ENCODE measurements at regions not wholly inside any gene's neighbourhood (a gene's known extent, or its start where the extent isn't known, plus 50 kb on each side); places are given as distances from the start of the nearest gene placed in this dataset.

GRCh38 chr5:155087036-155087435 lies 73.5 kb downstream of the KIF4B start:
- ChIA-PET POLR2A (no interaction called here), CTCF (no interaction called here)
- Mint-ChIP-seq H3K4me1 (0 out of 2 replicates have a peak, but pooled peaks cover 3% of the 10 kb centered on the region), H3K27ac (no peak overlapping the region), H3K9me3 (peaks cover 6% of the 10 kb centered on the region), H3K36me3 (no peaks in the 10 kb centered on the region), H3K27me3 (ENCODE audit: low read depth) (no peaks in the 10 kb centered on the region), H3K4me3 (no peak overlapping the region)
- TF ChIP-seq ESRRA (CRISPR knock-in tag; IDR thresholded peaks at IDR 0.05; ENCODE audit: borderline replicate concordance) (no peak), FOXP1 (CRISPR knock-in tag; IDR thresholded peaks at IDR 0.05; ENCODE audit: borderline replicate concordance) (no peak), ZNF232 (CRISPR knock-in tag; IDR thresholded peaks at IDR 0.05) (no peak), ATF2 (CRISPR knock-in tag; IDR thresholded peaks at IDR 0.05; ENCODE audit: borderline replicate concordance, low read depth) (no peak), E2F1 (CRISPR knock-in tag; IDR thresholded peaks at IDR 0.05) (no peak), MYBL2 (CRISPR knock-in tag; IDR thresholded peaks at IDR 0.05) (no peak), FOXJ3 (CRISPR knock-in tag; IDR thresholded peaks at IDR 0.05; ENCODE audit: borderline replicate concordance) (no peak)
- TF ChIP-seq, protein P1, sequence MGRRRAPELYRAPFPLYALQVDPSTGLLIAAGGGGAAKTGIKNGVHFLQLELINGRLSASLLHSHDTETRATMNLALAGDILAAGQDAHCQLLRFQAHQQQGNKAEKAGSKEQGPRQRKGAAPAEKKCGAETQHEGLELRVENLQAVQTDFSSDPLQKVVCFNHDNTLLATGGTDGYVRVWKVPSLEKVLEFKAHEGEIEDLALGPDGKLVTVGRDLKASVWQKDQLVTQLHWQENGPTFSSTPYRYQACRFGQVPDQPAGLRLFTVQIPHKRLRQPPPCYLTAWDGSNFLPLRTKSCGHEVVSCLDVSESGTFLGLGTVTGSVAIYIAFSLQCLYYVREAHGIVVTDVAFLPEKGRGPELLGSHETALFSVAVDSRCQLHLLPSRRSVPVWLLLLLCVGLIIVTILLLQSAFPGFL (CRISPR knock-in tag; IDR thresholded peaks at IDR 0.05; ENCODE audit: borderline replicate concordance) = no peak
- ATAC-seq (peak; percentile 26; the same call in 1 of the 2 replicates), DNase-seq (ENCODE audit: low spot score) (no peak)

DNA sequence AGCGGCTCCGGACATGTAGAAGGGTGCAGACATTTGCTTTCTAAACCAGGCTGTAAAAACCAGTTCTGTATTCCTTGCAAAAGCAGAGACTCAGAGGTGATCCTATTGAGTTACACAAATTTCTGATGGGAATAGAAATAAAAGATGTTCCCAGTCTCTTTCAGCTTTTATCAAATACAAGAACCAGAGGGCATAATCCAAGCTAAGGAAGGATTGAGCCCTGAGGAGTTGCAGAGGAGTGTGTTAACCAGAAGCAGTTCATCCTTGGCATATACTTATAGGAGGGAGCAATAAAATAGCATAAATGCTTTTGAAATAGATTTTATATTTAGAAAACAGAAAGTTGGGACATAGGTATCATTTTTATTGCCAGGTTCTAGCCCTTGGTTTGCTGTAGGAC lies 75.3 kb downstream of the KIF4B start:
- no peak overlapping the region for H3K27ac Mint-ChIP-seq
- H3K4me1 Mint-ChIP-seq = 0 out of 2 replicates have a peak, but pooled peaks cover 3% of the 10 kb centered on the region
- TF ChIP-seq, protein P2, sequence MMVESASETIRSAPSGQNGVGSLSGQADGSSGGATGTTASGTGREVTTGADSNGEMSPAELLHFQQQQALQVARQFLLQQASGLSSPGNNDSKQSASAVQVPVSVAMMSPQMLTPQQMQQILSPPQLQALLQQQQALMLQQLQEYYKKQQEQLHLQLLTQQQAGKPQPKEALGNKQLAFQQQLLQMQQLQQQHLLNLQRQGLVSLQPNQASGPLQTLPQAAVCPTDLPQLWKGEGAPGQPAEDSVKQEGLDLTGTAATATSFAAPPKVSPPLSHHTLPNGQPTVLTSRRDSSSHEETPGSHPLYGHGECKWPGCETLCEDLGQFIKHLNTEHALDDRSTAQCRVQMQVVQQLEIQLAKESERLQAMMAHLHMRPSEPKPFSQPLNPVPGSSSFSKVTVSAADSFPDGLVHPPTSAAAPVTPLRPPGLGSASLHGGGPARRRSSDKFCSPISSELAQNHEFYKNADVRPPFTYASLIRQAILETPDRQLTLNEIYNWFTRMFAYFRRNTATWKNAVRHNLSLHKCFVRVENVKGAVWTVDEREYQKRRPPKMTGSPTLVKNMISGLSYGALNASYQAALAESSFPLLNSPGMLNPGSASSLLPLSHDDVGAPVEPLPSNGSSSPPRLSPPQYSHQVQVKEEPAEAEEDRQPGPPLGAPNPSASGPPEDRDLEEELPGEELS (CRISPR knock-in tag; IDR thresholded peaks at IDR 0.05) = no peak
- no peak for TF ChIP-seq ZNF317 (CRISPR knock-in tag; IDR thresholded peaks at IDR 0.05; ENCODE audit: borderline replicate concordance, low read depth)
- TF ChIP-seq, protein P3, sequence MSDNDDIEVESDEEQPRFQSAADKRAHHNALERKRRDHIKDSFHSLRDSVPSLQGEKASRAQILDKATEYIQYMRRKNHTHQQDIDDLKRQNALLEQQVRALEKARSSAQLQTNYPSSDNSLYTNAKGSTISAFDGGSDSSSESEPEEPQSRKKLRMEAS (CRISPR knock-in tag; IDR thresholded peaks at IDR 0.05) = no peak
- TF ChIP-seq HMGA2 (CRISPR knock-in tag; IDR thresholded peaks at IDR 0.05) = no peak
- no peak for TF ChIP-seq RELA (CRISPR knock-in tag; IDR thresholded peaks at IDR 0.05; ENCODE audit: borderline replicate concordance)
- TF ChIP-seq, protein P4, sequence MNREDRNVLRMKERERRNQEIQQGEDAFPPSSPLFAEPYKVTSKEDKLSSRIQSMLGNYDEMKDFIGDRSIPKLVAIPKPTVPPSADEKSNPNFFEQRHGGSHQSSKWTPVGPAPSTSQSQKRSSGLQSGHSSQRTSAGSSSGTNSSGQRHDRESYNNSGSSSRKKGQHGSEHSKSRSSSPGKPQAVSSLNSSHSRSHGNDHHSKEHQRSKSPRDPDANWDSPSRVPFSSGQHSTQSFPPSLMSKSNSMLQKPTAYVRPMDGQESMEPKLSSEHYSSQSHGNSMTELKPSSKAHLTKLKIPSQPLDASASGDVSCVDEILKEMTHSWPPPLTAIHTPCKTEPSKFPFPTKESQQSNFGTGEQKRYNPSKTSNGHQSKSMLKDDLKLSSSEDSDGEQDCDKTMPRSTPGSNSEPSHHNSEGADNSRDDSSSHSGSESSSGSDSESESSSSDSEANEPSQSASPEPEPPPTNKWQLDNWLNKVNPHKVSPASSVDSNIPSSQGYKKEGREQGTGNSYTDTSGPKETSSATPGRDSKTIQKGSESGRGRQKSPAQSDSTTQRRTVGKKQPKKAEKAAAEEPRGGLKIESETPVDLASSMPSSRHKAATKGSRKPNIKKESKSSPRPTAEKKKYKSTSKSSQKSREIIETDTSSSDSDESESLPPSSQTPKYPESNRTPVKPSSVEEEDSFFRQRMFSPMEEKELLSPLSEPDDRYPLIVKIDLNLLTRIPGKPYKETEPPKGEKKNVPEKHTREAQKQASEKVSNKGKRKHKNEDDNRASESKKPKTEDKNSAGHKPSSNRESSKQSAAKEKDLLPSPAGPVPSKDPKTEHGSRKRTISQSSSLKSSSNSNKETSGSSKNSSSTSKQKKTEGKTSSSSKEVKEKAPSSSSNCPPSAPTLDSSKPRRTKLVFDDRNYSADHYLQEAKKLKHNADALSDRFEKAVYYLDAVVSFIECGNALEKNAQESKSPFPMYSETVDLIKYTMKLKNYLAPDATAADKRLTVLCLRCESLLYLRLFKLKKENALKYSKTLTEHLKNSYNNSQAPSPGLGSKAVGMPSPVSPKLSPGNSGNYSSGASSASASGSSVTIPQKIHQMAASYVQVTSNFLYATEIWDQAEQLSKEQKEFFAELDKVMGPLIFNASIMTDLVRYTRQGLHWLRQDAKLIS (CRISPR knock-in tag; IDR thresholded peaks at IDR 0.05; ENCODE audit: borderline replicate concordance) = no peak
- TF ChIP-seq USF2 (CRISPR knock-in tag; IDR thresholded peaks at IDR 0.05) = no peak
- no peak for TF ChIP-seq NFYB (CRISPR knock-in tag; conservative IDR thresholded peaks at IDR 0.05; ENCODE audit: low read depth)
- TF ChIP-seq ZNF423 (CRISPR knock-in tag; IDR thresholded peaks at IDR 0.05) = no peak
- no peak for TF ChIP-seq NFATC4 (CRISPR knock-in tag; IDR thresholded peaks at IDR 0.05)
- no peak for TF ChIP-seq TEAD1 (CRISPR knock-in tag; IDR thresholded peaks at IDR 0.05)
- H3K36me3 Mint-ChIP-seq = no peaks in the 10 kb centered on the region
- DNase-seq (ENCODE audit: low spot score) (no peak), ATAC-seq (no peak)
- no peaks in the 10 kb centered on the region for H3K27me3 Mint-ChIP-seq (ENCODE audit: low read depth)
- H3K4me3 Mint-ChIP-seq = no peak overlapping the region
- H3K9me3 Mint-ChIP-seq = peaks cover 6% of the 10 kb centered on the region
- CTCF ChIA-PET = no interaction called here
- POLR2A ChIA-PET = no interaction called here
